Small intestine (tissue), 7 donors: ENCODE measurements at regions not wholly inside any gene's neighbourhood (a gene's known extent, or its start where the extent isn't known, plus 50 kb on each side); places are given as distances from the start of the nearest gene placed in this dataset.
"Not testable (repeated sequence)": the region's sequence is repeated elsewhere in the genome, so short reads cannot be mapped to it uniquely, and the experiment has no call there.

Experiments used
- DNase-seq, 2 donors: peaks; one replicate each; pipeline versions ENCODE4 v3.0.0 to v3.0.0-alpha.2; 2013
- FAIRE-seq: peaks from 2 replicates; lab custom pipeline; 2012; peaks lifted over from hg19 to GRCh38; lab: Jason Lieb, UNC
- H3K27ac ChIP-seq, 3 donors: one replicate each; pipeline ENCODE4 v1.5.1; 2013; ENCODE audit warnings: low read length in 2 of 3, mild to moderate bottlenecking in 2 of 3, control low read depth in 1 of 3, inconsistent platforms in 1 of 3, low read depth in 1 of 3, moderate library complexity in 1 of 3
- H3K27me3 ChIP-seq, 3 donors: one replicate each; pipeline ENCODE4 v1.6.1; 2013; ENCODE audit warnings: low read length in 3 of 3, inconsistent platforms in 1 of 3; ENCODE audit not compliant: control insufficient read depth in 3 of 3, insufficient read depth in 3 of 3
- H3K36me3 ChIP-seq, 3 donors: one replicate each; pipeline ENCODE4 v1.6.1; 2013; ENCODE audit warnings: low read length in 3 of 3, inconsistent platforms in 1 of 3, low read depth in 1 of 3, mild to moderate bottlenecking in 1 of 3, moderate library complexity in 1 of 3; ENCODE audit not compliant: control insufficient read depth in 3 of 3, insufficient read depth in 2 of 3
- H3K4me1 ChIP-seq, 3 donors: one replicate each; pipeline ENCODE4 v1.6.1; 2013; ENCODE audit warnings: low read length in 2 of 3, inconsistent platforms in 1 of 3, low read depth in 1 of 3, mild to moderate bottlenecking in 1 of 3, moderate library complexity in 1 of 3; ENCODE audit not compliant: control insufficient read depth in 3 of 3, insufficient read depth in 2 of 3
- H3K4me3 ChIP-seq, 3 donors: one replicate each; pipeline ENCODE4 v1.5.1; 2013; ENCODE audit warnings: low read length in 3 of 3, control low read depth in 1 of 3, inconsistent platforms in 1 of 3, low read depth in 1 of 3, mild to moderate bottlenecking in 1 of 3, moderate library complexity in 1 of 3
- H3K9me3 ChIP-seq, 2 donors: one replicate each; pipeline ENCODE4 v1.6.1; 2013; ENCODE audit warnings: low read depth in 1 of 2, low read length in 1 of 2; ENCODE audit not compliant: control insufficient read depth in 2 of 2, insufficient read depth in 1 of 2
- WGBS, 3 donors: extraction: QIAGEN DNeasy Blood & Tissue Kit; methylation state at CpG; one replicate each; pipeline ENCODE4 v1.1.7; 2013; 5-methylcytosine and 5-hydroxymethylcytosine counted together
- donor health status: healthy with polysubstance abuse.
- donor health status: control.
- donor health status: control.
- donor health status: Bipolar disorder and iron deficiency.
- donor health status: healthy.

GRCh38 chr5:154601014-154601413 is 123.0 kb upstream of the HAND1 start:
- DNase-seq = no peak
- H3K27ac ChIP-seq = no peak overlapping the region
- no peaks in the 10 kb centered on the region for H3K9me3 ChIP-seq
- no peaks in the 10 kb centered on the region for H3K36me3 ChIP-seq
- FAIRE-seq = no peak
- H3K4me3 ChIP-seq = no peak overlapping the region
- H3K27me3 ChIP-seq = peaks cover 0 to 27% (median 8%) of the 10 kb centered on the region in 3 donors
- peaks cover 0 to 6% (median 0%) of the 10 kb centered on the region in 3 donors for H3K4me1 ChIP-seq
- WGBS, 3 donors = 70 to 72% (median 70%) methylated on average over 7 of the region's 7 CpGs

- peaks cover 0 to 9% (median 2%) of the 10 kb centered on the region in 3 donors for H3K27me3 ChIP-seq
- H3K9me3 ChIP-seq = no peaks in the 10 kb centered on the region
- no peak for DNase-seq
- 88 to 96% (median 96%) methylated on average over 2 of the region's 2 CpGs for WGBS, 3 donors
- no peak overlapping the region for H3K27ac ChIP-seq
- no peak overlapping the region for H3K4me3 ChIP-seq
- no peaks in the 10 kb centered on the region for H3K4me1 ChIP-seq
- H3K36me3 ChIP-seq = no peaks in the 10 kb centered on the region
- no peak for FAIRE-seq
Measured at GRCh38 chr5:154598021-154598420, 120.0 kb upstream of the HAND1 start.

- FAIRE-seq, H3K4me3 ChIP-seq, H3K4me1 ChIP-seq, H3K27me3 ChIP-seq, H3K9me3 ChIP-seq, H3K36me3 ChIP-seq, H3K27ac ChIP-seq, DNase-seq: not testable (repeated sequence)
- 53 to 70% (median 55%) methylated on average over 5 of the region's 5 CpGs for WGBS, 3 donors
Measured at GRCh38 chr5:154596844-154597243, 118.8 kb upstream of the HAND1 start.

GRCh38 chr5:154595662-154596061 is 117.6 kb upstream of the HAND1 start:
- 53 to 68% (median 65%) methylated on average over 9 of the region's 9 CpGs for WGBS, 3 donors
- Histone ChIP-seq H3K9me3 (no peaks in the 10 kb centered on the region), H3K4me3 (no peak overlapping the region), H3K36me3 (no peaks in the 10 kb centered on the region), H3K4me1 (no peaks in the 10 kb centered on the region), H3K27ac (no peak overlapping the region), H3K27me3 (peaks cover 0 to 5% (median 2%) of the 10 kb centered on the region in 3 donors)
- DNase-seq (no peak), FAIRE-seq (no peak)

GRCh38 chr5:154593796-154594195 is 115.8 kb upstream of the HAND1 start:
- Histone ChIP-seq H3K4me3 (no peak overlapping the region), H3K27ac (no peak overlapping the region), H3K36me3 (no peaks in the 10 kb centered on the region), H3K9me3 (no peaks in the 10 kb centered on the region), H3K27me3 (peaks cover 0 to 2% (median 0%) of the 10 kb centered on the region in 3 donors), H3K4me1 (no peaks in the 10 kb centered on the region)
- FAIRE-seq (no peak), DNase-seq (no peak)

GRCh38 chr5:154593071-154593470 is 115.0 kb upstream of the HAND1 start:
- no peak overlapping the region for H3K27ac ChIP-seq
- WGBS, 3 donors = 56 to 69% (median 66%) methylated on average over 3 of the region's 3 CpGs
- H3K36me3 ChIP-seq = no peaks in the 10 kb centered on the region
- H3K27me3 ChIP-seq = peaks cover 0 to 2% (median 0%) of the 10 kb centered on the region in 3 donors
- H3K4me3 ChIP-seq = no peak overlapping the region
- no peaks in the 10 kb centered on the region for H3K4me1 ChIP-seq
- H3K9me3 ChIP-seq = no peaks in the 10 kb centered on the region
- FAIRE-seq (no peak), DNase-seq (no peak)

- WGBS, 3 donors = 53 to 75% (median 72%) methylated on average over 4 of the region's 4 CpGs
- no peaks in the 10 kb centered on the region for H3K9me3 ChIP-seq
- H3K27ac ChIP-seq = no peak overlapping the region
- H3K36me3 ChIP-seq = no peaks in the 10 kb centered on the region
- DNase-seq (no peak), FAIRE-seq (no peak)
- no peaks in the 10 kb centered on the region for H3K4me1 ChIP-seq
- no peak overlapping the region for H3K4me3 ChIP-seq
- H3K27me3 ChIP-seq = peaks cover 0 to 5% (median 0%) of the 10 kb centered on the region in 3 donors
Measured at GRCh38 chr5:154590093-154590724, 112.2 kb upstream of the HAND1 start.

GRCh38 chr5:154589511-154589910 is 111.5 kb upstream of the HAND1 start:
- H3K4me3 ChIP-seq = no peak overlapping the region
- H3K27me3 ChIP-seq = peaks cover 0 to 5% (median 0%) of the 10 kb centered on the region in 3 donors
- FAIRE-seq (no peak), DNase-seq (no peak)
- no peaks in the 10 kb centered on the region for H3K4me1 ChIP-seq
- WGBS, 3 donors = 66 to 86% (median 73%) methylated on average over 4 of the region's 4 CpGs
- H3K9me3 ChIP-seq = no peaks in the 10 kb centered on the region
- no peaks in the 10 kb centered on the region for H3K36me3 ChIP-seq
- H3K27ac ChIP-seq = no peak overlapping the region
